GM13977 (cell line): ENCODE measurements at regions not wholly inside any gene's neighbourhood (a gene's known extent, or its start where the extent isn't known, plus 50 kb on each side); places are given as distances from the start of the nearest gene placed in this dataset.

Experiments used
- DNase-seq: peaks from one replicate; pipeline ENCODE4 v3.0.0; 2012; ENCODE audit warnings: low spot score
- CTCF ChIP-seq: IDR thresholded peaks from 2 replicates; pipeline ENCODE4 v1.5.1; 2012; ENCODE audit warnings: mild to moderate bottlenecking, control low read depth; ENCODE audit not compliant: insufficient read depth; ENCODE audit errors: extremely low read depth, missing control alignments
- in situ Hi-C: fragments of 300-500 bp; cut with MboI; formaldehyde crosslinking; loops from one replicate; pipeline ENCODE4 v1.12.0; 2022; ENCODE audit warnings: low sequenced_read_pairs, low pct_unique_long_range_greater_than_20kb, mixed read lengths, inconsistent platforms; ENCODE audit not compliant: unreplicated experiment

GRCh38 chr13:103908911-103909310, 842.7 kb upstream of the SLC10A2 start:
- no peak for TF ChIP-seq CTCF
- DNase-seq, result no peak
- in situ Hi-C loops, result no loop called here

- in situ Hi-C loops, result no loop called here
- no peak for TF ChIP-seq CTCF
- no peak for DNase-seq
Observed at GRCh38 chr13:103908274-103908673, 842.1 kb upstream of the SLC10A2 start.

- no peak for TF ChIP-seq CTCF
- no peak for DNase-seq
- in situ Hi-C loops, result no loop called here
Observed at GRCh38 chr13:103903790-103904189, 837.6 kb upstream of the SLC10A2 start.

- TF ChIP-seq CTCF, result no peak
- in situ Hi-C loops, result no loop called here
- no peak for DNase-seq
Observed at GRCh38 chr13:103898481-103898880, 832.3 kb upstream of the SLC10A2 start.

- TF ChIP-seq CTCF, result no peak
- in situ Hi-C loops, result no loop called here
- DNase-seq, result no peak
Observed at GRCh38 chr13:103895835-103896531, 829.8 kb upstream of the SLC10A2 start.

- in situ Hi-C loops, result no loop called here
Observed at GRCh38 chr13:103894626-103895025, 828.4 kb upstream of the SLC10A2 start.

More at GRCh38 chr13:103894626-103895025, 828.4 kb upstream of the SLC10A2 start:
- no peak for DNase-seq
- TF ChIP-seq CTCF, result no peak
